ENCODE measurements at regions not wholly inside any gene's neighbourhood (a gene's known extent, or its start where the extent isn't known, plus 50 kb on each side); places are given as distances from the start of the nearest gene placed in this dataset.

- Mint-ChIP-seq H3K4me3 (no peak overlapping the region), H3K27me3 (ENCODE audit: low read depth) (no peaks in the 10 kb centered on the region), H3K9me3 (peaks cover 32% of the 10 kb centered on the region), H3K36me3 (peaks cover 20% of the 10 kb centered on the region; the same call in 1 of the 2 replicates), H3K4me1 (peaks cover 9% of the 10 kb centered on the region), H3K27ac (no peak overlapping the region)
- ChIA-PET POLR2A (no interaction called here), CTCF (interaction anchor here (3.0 kb wide), 1 partner anchor 9 kb away, joined by 21 read pairs; no protein-coding TSS in a partner anchor)
- ATAC-seq (no peak), DNase-seq (ENCODE audit: low spot score) (no peak)
- TF ChIP-seq ZBTB43 (CRISPR knock-in tag; IDR thresholded peaks at IDR 0.05) (no peak), SMAD4 (CRISPR knock-in tag; IDR thresholded peaks at IDR 0.05) (no peak), GTF2I (CRISPR knock-in tag; conservative IDR thresholded peaks at IDR 0.05) (no peak), E2F1 (CRISPR knock-in tag; IDR thresholded peaks at IDR 0.05) (no peak), SP1 (CRISPR knock-in tag; conservative IDR thresholded peaks at IDR 0.05) (no peak), CBFB (CRISPR knock-in tag; IDR thresholded peaks at IDR 0.05; ENCODE audit: low read depth) (no peak), RELA (CRISPR knock-in tag; IDR thresholded peaks at IDR 0.05; ENCODE audit: borderline replicate concordance) (no peak), MAX (CRISPR knock-in tag; IDR thresholded peaks at IDR 0.05) (no peak), IRF2 (CRISPR knock-in tag; IDR thresholded peaks at IDR 0.05; ENCODE audit: borderline replicate concordance, low read depth) (no peak), NR3C1 (CRISPR knock-in tag; conservative IDR thresholded peaks at IDR 0.05; ENCODE audit: low read depth) (no peak), ZSCAN18 (CRISPR knock-in tag; IDR thresholded peaks at IDR 0.05) (no peak), RORB (CRISPR knock-in tag; IDR thresholded peaks at IDR 0.05) (no peak), MYBL2 (CRISPR knock-in tag; IDR thresholded peaks at IDR 0.05) (no peak), ATF1 (CRISPR knock-in tag; IDR thresholded peaks at IDR 0.05) (no peak), MLX (CRISPR knock-in tag; IDR thresholded peaks at IDR 0.05) (no peak), ZNF281 (CRISPR knock-in tag; IDR thresholded peaks at IDR 0.05) (no peak), ZNF138 (CRISPR knock-in tag; conservative IDR thresholded peaks at IDR 0.05) (no peak), ZNF416 (CRISPR knock-in tag; IDR thresholded peaks at IDR 0.05) (no peak), SMAD3 (CRISPR knock-in tag; IDR thresholded peaks at IDR 0.05; ENCODE audit: borderline replicate concordance) (no peak), OVOL2 (CRISPR knock-in tag; IDR thresholded peaks at IDR 0.05; ENCODE audit: borderline replicate concordance) (no peak)
Measured at GRCh38 chr13:108154421-108154858, 60.9 kb downstream of the LIG4 start.
